CD4-positive, alpha-beta T cell treated with Interferon alpha-2 for 1 hour (primary cell): ENCODE measurements at regions not wholly inside any gene's neighbourhood (a gene's known extent, or its start where the extent isn't known, plus 50 kb on each side); places are given as distances from the start of the nearest gene placed in this dataset.

Experiments used
- DNase-seq, 2 donors: peaks; one replicate each; pipeline ENCODE4 v3.0.0-alpha.2; 2020 to 2022

DNA sequence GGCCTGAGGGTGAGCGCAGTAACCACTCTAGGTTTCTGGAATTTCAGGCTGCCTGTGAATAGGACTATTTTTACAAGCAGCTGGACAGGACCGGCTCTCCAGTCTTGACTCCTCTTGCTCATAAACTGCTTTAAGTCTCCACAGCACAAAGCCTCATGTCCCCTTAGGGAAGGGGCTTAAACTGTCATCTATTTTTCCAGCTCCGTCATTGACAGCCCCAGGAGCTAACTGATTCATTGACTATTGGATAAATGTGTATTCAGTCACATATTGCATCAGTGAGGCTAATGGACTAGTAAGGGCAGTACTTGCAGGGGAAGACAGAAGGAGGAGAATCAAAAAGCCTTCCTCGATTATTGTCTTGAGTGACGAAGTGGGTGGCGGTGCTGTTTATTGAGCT is 719.4 kb upstream of the ADAMTS16 start:
- DNase-seq: no peak

DNA sequence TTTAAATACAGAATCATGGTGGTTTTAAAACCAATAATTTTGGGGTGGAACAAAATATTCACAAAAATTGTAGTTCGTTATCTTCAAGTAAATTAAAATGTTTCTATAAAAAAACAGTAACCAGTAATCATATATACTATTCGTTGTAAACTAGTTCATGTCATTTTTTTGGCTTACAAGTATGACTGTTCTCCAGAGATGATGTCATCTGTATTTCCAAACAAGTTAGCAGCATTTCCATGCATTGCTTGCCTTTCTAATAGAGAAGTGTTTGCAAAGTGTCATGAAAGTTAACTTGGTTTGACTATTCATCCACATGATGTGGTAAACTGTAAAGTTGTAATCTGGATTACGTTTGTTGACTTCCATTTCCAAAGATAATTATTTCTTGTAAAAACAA is 717.9 kb upstream of the ADAMTS16 start:
- DNase-seq: no peak

DNA sequence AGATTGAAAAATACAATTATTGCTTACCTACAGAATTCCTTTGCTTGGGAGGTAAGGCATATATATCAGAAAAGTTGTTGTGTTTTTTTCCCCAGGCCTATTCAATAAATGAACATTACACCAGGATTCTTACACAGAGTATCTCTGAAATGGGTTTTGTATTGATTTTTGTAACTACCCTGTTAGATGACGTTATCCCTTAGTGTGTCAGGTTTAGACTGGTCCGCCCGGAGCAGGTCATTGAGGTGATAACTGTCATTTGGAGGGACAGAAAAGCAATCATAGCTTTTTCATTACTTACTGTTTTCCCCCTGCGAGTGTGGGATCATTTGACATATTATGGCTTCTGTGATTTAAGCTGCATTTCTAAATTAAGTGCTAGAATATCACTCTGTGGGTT is 715.2 kb upstream of the ADAMTS16 start:
- no peak for DNase-seq

- no peak for DNase-seq
Measured at GRCh38 chr5:4440536-4440935, 699.6 kb upstream of the ADAMTS16 start.

GRCh38 chr5:4442221-4442620 is 697.9 kb upstream of the ADAMTS16 start:
- DNase-seq: no peak

GRCh38 chr5:4447657-4448056 is 692.5 kb upstream of the ADAMTS16 start:
- no peak for DNase-seq

DNA sequence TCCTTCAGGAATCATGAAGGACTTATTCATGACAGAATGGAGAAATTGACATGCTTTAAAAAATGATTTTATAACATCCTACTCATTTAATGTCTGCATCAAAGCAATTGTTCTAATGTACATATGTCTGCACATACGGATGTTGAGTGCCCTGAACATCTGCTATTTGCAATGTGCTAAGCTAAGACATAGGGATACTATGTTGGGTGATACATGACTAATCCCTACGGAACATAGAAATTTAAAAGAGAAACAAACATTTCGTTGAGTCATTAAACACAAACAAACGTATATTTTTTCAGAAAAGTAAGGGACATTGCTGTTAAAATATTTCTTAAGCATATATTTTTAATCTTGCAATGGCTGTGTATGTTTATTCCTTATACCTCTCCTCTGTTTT is 686.5 kb upstream of the ADAMTS16 start:
- DNase-seq: no peak

GRCh38 chr5:4479426-4479825 is 660.7 kb upstream of the ADAMTS16 start:
- no peak for DNase-seq

DNA sequence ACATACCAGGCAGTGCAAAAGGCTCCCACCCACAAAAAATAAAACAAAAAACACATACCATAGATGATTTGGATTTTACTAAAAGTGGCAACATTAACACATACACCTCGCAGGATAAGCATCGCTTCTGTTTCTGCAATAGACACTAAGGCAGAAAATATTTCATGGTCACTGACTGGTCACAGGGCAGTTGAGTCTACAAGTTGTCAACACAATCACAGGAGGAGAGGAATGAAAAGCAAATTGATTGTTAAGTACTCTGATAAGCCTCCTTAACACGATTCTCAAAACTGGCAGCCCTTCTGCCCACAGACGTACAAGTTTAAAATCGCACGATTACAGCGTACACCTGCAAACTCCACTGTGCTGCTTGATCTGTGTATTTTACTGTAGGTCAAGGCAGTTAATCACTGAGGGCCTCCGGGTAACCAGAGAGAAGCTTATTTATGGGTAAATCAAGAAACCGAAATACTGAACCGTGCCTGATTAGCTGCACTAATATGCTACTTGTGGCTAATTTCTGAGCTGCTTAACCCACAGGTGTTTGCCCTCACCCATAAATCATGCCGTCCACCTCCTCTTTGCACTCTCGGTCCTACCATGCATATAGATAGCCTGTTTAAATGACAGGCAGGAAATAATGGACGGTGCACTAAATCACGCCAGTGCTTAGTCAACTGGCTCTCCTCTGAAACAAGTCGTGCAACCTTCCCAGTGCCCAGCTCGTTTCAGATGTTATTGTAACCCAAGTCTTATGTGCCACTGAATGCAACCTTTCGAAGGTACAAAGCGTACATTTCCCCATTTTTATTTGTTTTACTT is 659.4 kb upstream of the ADAMTS16 start:
- no peak for DNase-seq

- no peak for DNase-seq
Measured at GRCh38 chr5:4487581-4487980, 652.5 kb upstream of the ADAMTS16 start.

- no peak for DNase-seq
Measured at GRCh38 chr5:4511996-4512656, 628.0 kb upstream of the ADAMTS16 start.

DNA sequence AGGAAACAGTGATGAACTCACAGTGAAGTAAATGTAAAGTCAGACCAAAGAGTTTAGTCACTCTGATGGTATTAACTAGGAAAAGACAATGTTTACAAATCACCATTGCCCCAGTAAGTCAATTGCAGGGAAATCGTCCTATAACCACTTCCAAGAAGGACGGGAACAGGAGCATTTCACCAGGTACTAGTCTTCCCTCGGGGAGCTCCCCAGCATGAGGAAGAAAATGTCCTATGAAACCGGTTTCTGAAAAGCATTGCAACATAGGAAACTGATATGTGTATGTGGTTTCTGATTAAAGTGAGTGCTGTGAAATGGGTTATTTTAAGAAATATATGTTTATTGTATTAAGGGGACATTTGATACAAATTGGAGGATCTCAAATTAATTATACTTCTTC is 626.7 kb upstream of the ADAMTS16 start:
- DNase-seq: no peak

DNA sequence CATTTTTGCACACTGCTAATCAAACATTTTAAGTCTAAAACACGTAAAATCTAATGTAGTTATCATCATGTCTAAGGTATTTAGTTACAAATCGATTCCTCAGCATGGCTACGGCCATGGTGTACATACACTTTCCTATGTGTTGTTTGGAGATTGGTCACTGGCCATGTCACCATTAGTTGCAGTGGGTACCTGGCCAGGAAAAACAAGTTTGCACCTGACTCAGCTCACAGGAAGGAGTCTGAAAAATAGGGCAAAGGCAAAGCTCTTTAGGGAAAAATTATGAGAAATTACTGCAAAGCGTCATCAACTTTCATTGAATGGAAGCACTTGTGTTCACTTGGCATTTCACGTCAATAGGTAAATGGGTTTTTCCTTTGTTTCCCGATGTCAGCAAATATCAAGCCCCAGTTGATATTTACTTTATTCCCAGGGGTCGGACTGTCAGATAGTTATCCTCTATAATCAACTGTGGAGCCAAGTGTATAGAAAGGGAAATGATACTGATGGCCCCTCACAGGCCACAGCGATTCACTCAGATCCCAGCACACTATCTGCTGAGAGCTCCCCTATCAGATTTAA is 626.0 kb upstream of the ADAMTS16 start:
- no peak for DNase-seq

GRCh38 chr5:4518903-4519672 is 621.0 kb upstream of the ADAMTS16 start:
- DNase-seq: no peak

DNA sequence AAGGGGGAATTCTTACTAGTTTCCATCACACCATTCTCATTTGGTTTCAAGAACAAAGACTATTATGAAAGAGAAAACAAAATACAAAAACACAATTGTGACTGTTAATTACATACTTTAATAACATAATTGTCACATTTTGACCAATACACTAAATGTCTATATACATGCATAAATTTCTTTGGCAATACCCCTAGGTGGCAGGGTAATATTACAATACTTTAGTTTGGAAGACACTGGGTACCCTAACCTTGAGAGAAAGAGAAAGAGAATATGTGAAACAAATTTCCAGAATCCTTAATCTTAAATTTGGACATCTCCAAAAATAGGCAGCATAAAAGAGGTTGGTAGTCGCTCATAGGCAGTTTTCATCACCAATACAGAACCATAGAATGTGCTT is 619.6 kb upstream of the ADAMTS16 start:
- DNase-seq: no peak

GRCh38 chr5:4523038-4523437 is 617.1 kb upstream of the ADAMTS16 start:
- DNase-seq: no peak

DNA sequence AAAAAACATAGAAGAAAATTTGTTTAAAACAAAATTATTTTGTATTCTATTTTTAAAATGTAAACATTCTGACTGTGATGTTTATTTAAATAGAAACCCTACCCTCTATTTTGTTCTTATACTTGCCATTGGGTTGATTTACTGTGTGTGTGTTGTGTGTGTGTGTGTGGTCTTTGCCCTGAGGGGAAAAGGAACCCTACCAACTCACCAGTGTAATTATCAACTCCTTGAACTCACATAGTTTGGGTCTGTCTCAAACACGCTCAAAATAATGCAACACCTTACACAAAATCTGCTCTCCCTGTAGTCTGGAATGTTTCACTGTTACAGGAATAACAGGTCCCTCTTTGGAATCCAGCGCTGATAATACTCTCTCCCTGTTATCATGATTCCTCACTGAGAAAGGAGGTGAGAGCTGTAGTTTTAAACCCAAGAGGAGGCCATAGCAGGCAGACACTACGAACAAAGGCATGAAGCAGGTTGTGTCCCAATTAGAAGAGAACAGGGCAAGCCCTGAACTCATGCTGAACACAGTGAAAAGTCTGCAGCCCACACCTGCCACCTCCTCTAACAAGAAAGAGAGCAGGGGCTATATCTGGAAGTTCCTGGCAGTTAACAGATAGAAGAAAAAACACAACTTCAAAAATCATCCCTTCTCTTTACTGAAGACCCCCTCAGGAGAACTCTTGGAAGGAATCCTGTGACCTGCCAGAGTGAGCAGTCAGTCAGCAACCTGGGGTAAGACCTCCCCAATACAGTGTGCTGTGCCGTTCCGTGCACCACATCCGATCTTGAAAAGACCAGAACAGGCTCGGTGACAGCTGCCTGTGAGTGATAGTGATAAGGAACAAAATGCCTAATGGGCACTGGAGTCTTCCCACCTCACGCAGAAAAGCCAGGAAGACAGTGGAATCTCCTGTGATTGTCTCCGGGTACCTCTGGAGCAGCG is 608.1 kb upstream of the ADAMTS16 start:
- DNase-seq: no peak

- DNase-seq: no peak
Measured at GRCh38 chr5:4532705-4533080, 607.4 kb upstream of the ADAMTS16 start.

DNA sequence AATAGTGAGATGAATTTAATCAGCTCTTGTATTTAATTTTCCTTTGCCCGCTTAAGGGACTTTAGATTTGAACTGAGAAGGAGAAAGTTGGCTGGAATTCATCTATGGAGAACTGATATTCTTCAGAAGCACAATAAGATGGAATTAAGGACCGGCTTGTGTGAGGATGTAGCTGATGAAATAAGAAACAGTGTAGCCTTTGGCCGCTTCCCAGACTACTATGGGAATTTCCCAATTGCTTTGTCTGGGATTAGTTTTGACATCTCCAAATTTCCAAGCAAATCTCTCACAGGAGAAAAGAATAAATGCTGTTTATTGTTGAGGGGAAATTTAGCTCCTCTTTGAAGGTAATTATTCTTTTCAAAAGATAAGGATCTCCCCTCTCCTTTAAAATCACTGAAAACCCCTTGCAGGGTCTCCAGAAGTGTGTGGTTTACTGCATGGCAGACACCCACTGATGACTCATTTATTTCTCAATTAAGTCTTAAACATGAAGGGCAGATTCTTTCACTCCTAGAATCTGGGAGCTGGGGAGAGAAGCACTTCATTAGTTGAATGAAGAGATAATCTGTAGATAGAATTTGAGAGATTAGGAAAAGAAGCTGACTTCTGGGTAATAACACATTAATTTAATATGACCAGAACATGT is 606.5 kb upstream of the ADAMTS16 start:
- DNase-seq: no peak

GRCh38 chr5:4537489-4537888 is 602.6 kb upstream of the ADAMTS16 start:
- no peak for DNase-seq

DNA sequence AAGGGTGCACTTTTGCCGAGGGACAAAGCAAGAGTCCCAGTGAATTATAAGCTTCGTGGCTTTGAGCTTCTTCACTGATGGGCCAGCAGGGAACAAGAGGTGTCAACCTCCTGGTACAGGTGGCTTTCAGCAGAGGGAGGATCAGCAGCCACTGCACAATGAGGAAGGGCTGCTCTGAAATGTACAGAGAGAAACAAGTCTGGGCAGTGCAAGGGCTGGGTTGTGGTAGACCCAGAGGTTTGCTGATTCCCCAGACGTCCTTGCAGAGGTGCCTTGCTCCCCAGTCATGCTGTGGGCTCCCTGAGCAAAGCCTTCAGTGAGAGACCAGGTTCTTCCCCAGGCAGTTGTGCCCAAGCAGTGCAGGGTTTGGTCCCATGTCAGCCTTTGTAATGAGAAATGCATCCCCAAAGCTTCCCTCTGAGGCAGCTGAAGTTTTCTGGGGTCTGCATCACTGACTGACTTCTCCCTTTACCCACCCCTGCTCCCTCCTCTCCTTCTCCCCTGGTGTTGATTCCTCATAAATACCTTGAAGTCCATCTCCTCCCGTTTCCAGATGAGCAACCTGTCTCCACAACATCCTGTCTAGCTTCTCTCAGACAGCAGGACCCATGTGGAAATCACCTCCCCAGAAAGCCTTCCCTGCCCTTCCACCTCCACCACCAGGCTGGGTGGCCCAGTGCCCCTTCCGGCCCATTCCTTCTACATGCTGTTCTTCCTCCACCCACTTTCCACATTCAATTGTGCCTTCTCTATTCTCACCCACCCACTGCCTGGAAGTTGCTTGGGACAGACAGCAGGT is 599.6 kb upstream of the ADAMTS16 start:
- DNase-seq: no peak
